GM06990 (cell line): ENCODE measurements at regions not wholly inside any gene's neighbourhood (a gene's known extent, or its start where the extent isn't known, plus 50 kb on each side); places are given as distances from the start of the nearest gene placed in this dataset.

Experiments
- DNase-seq: peaks from one replicate; pipeline ENCODE4 v3.0.0-alpha.2; 2011; ENCODE audit not compliant: insufficient read length; ENCODE audit errors: extremely low read depth
- H3K27me3 ChIP-seq: replicated peaks from 2 replicates; pipeline ENCODE4 v1.6.0; 2011; ENCODE audit warnings: low read length; ENCODE audit not compliant: control insufficient read depth, insufficient read depth
- H3K36me3 ChIP-seq: 2 replicates; pipeline ENCODE4 v1.5.1; 2011; ENCODE audit warnings: low read length; ENCODE audit not compliant: control insufficient read depth, insufficient read depth
- H3K4me3 ChIP-seq: replicated peaks from 2 replicates; pipeline ENCODE4 v1.5.1; 2011; ENCODE audit warnings: low read depth, mild to moderate bottlenecking, control low read depth, low read length
- CTCF ChIP-seq: IDR thresholded peaks from 2 replicates; pipeline ENCODE4 v1.5.1; 2011; ENCODE audit warnings: low read length, control low read depth, mild to moderate bottlenecking, inconsistent platforms; ENCODE audit not compliant: insufficient read depth, poor library complexity, severe bottlenecking

- no peak overlapping the region for H3K4me3 ChIP-seq
- DNase-seq = no peak
- H3K27me3 ChIP-seq = no peaks in the 10 kb centered on the region; the same call in 1 of the 2 replicates
- no peaks in the 10 kb centered on the region for H3K36me3 ChIP-seq
- no peak for TF ChIP-seq CTCF
These were observed 298.2 kb upstream of the KLF3 start for GRCh38 chr4:38365748-38366310.

DNA sequence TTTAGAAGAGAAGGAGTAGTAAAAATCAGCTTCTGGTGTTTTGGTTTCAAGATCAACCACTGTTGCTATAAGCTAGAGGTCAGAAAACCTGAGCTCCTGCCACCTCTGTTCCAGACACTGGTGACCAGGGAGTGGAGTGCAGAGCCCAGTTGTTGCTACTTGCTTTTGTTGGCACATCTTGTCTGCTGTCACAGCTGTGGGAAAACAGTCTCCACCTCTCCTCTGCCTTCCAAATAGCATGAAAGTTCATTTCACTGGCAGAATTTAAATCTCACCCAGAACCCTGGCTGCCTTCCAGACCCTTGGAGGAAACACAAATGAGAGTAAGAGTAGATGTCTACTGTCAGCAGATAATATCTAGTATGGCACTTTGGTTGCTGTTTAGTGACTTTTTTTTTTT is 297.5 kb upstream of the KLF3 start:
- no peaks in the 10 kb centered on the region for H3K36me3 ChIP-seq
- no peak overlapping the region for H3K4me3 ChIP-seq
- TF ChIP-seq CTCF = no peak
- DNase-seq = no peak
- H3K27me3 ChIP-seq = no peaks in the 10 kb centered on the region; the same call in 1 of the 2 replicates

DNA sequence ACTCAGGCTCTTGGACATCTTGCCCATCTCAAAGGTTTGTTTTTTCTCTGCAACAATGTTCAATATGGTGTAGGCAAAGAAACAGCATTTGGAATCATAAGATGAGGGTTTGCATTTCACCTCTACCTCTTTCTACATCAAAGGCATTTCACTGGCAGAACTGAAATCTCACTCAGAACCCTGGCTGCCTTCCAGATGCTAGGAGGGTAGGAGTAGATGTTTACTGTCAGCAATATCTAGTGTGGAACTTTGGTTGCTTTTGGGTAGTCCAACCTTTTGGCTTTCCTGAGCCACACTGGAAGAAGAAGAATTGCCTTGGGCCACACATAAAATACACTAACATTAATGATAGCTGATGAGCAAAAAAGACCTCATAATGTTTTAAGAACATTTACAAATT is 297.0 kb upstream of the KLF3 start:
- no peaks in the 10 kb centered on the region for H3K36me3 ChIP-seq
- no peak for DNase-seq
- no peaks in the 10 kb centered on the region; the same call in 1 of the 2 replicates for H3K27me3 ChIP-seq
- no peak for TF ChIP-seq CTCF
- no peak overlapping the region for H3K4me3 ChIP-seq

DNA sequence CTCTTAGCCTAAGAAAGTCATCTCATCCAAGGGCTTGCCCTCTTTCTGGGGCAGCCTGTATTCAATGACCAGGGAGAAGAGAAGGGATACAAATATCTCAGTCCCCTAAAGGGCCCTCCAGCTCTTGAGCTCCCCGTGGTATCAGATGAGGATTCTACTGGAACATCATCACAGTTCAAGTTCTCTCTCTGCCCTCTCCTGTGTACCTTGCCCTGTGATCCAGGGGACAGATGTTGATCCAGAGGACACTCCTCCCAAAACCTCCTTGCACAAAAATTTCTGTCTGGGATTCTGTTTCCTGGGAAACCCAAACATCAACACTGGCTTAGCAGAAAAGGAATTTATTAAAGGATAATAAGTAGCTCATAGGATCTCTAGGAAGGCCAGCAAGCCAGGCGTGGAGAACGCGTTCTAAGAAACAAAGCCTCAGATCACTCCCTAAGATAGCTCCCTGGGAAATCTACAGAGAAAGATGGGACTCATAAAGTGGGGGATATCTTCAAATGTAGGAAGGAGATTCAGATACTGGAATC is 296.3 kb upstream of the KLF3 start:
- no peak for DNase-seq
- no peak for TF ChIP-seq CTCF

DNA sequence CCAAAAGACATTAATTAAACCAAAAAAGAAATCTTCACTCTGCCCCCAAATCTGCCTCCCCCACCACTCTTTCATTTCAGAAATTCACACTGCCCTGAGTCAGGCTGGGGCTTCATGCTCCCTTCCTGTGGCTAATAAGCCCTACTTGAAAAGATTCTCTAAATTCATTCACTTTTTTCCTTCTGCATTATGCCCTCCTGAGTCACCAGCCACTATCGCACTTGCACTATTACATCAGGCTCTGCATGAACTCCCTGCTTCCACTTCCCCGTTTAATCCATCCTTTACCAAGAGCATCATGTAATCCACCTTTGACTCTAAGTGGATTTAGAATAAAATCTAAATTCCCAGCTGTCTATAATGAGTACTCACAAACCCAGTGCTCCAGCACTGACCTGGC is 295.4 kb upstream of the KLF3 start:
- Histone ChIP-seq H3K27me3 (no peaks in the 10 kb centered on the region; the same call in 1 of the 2 replicates), H3K36me3 (no peaks in the 10 kb centered on the region), H3K4me3 (no peak overlapping the region)
- TF ChIP-seq CTCF = no peak
- DNase-seq = no peak

More for the DNA sequence above, 296.3 kb upstream of the KLF3 start:
- Histone ChIP-seq H3K27me3 (no peaks in the 10 kb centered on the region; the same call in 1 of the 2 replicates), H3K36me3 (no peaks in the 10 kb centered on the region), H3K4me3 (no peak overlapping the region)

GRCh38 chr4:38371391-38371851 is 292.6 kb upstream of the KLF3 start:
- no peaks in the 10 kb centered on the region for H3K36me3 ChIP-seq
- no peak overlapping the region for H3K4me3 ChIP-seq
- no peak for TF ChIP-seq CTCF
- H3K27me3 ChIP-seq = no peaks in the 10 kb centered on the region; the same call in 1 of the 2 replicates
- DNase-seq = no peak
